ENCODE measurements at regions not wholly inside any gene's neighbourhood (a gene's known extent, or its start where the extent isn't known, plus 50 kb on each side); places are given as distances from the start of the nearest gene placed in this dataset.

- no peaks in the 10 kb centered on the region for H3K4me1 ChIP-seq
- peaks cover 0 to 23% (median 0%) of the 10 kb centered on the region in 9 donors for H3K27me3 ChIP-seq
- DNase-seq, result no peak
- no peaks in the 10 kb centered on the region for H3K9me3 ChIP-seq
- no peak overlapping the region for H3K4me3 ChIP-seq
- no peak for ATAC-seq
- no peak for TF ChIP-seq CTCF (IDR thresholded peaks at IDR 0.05)
- TF ChIP-seq POLR2A (IDR thresholded peaks at IDR 0.05), result no peak
- H3K36me3 ChIP-seq, result no peaks in the 10 kb centered on the region
- WGBS, 4 donors, result 76 to 81% (median 79%) methylated on average over 4 of the region's 4 CpGs
- intact Hi-C loops (cut with DNase I), result no loop called here
- no peak overlapping the region for H3K27ac ChIP-seq
Measured at GRCh38 chr22:35197071-35197470, 60.2 kb upstream of the HMGXB4 start.

GRCh38 chr22:35197886-35198285, 59.4 kb upstream of the HMGXB4 start:
- intact Hi-C loops (cut with DNase I), result no loop called here

GRCh38 chr22:35198738-35199137, 58.6 kb upstream of the HMGXB4 start:
- H3K4me3 ChIP-seq, result no peak overlapping the region
- intact Hi-C loops (cut with DNase I), result no loop called here
- H3K27ac ChIP-seq, result no peak overlapping the region
- H3K27me3 ChIP-seq, result peaks cover 0 to 23% (median 0%) of the 10 kb centered on the region in 9 donors
- no peaks in the 10 kb centered on the region for H3K4me1 ChIP-seq
- 63 to 73% (median 70%) methylated on average over 4 of the region's 4 CpGs for WGBS, 4 donors
- no peak for TF ChIP-seq CTCF (IDR thresholded peaks at IDR 0.05)
- no peak for TF ChIP-seq POLR2A (IDR thresholded peaks at IDR 0.05)
- DNase-seq (no peak), ATAC-seq (no peak)
- no peaks in the 10 kb centered on the region for H3K9me3 ChIP-seq
- H3K36me3 ChIP-seq, result no peaks in the 10 kb centered on the region

More at GRCh38 chr22:35197886-35198285, 59.4 kb upstream of the HMGXB4 start:
- H3K27me3 ChIP-seq, result peaks cover 0 to 23% (median 0%) of the 10 kb centered on the region in 9 donors
- no peak overlapping the region for H3K27ac ChIP-seq
- no peaks in the 10 kb centered on the region for H3K9me3 ChIP-seq
- no peak overlapping the region for H3K4me3 ChIP-seq
- H3K36me3 ChIP-seq, result no peaks in the 10 kb centered on the region
- 50 to 61% (median 57%) methylated on average over 3 of the region's 3 CpGs for WGBS, 4 donors
- TF ChIP-seq CTCF (IDR thresholded peaks at IDR 0.05) (no peak), POLR2A (IDR thresholded peaks at IDR 0.05) (no peak)
- no peaks in the 10 kb centered on the region for H3K4me1 ChIP-seq
- ATAC-seq, result no peak
- DNase-seq, result no peak

GRCh38 chr22:35202376-35202775, 54.9 kb upstream of the HMGXB4 start:
- H3K36me3 ChIP-seq, result no peaks in the 10 kb centered on the region
- no peak overlapping the region for H3K27ac ChIP-seq
- TF ChIP-seq CTCF (IDR thresholded peaks at IDR 0.05) (no peak), POLR2A (IDR thresholded peaks at IDR 0.05) (no peak)
- peaks cover 0 to 8% (median 0%) of the 10 kb centered on the region in 12 donors for H3K4me1 ChIP-seq
- no peak overlapping the region for H3K4me3 ChIP-seq
- no peaks in the 10 kb centered on the region for H3K9me3 ChIP-seq
- DNase-seq (no peak), ATAC-seq (no peak)
- intact Hi-C loops (cut with DNase I), result no loop called here
- peaks cover 0 to 23% (median 0%) of the 10 kb centered on the region in 9 donors for H3K27me3 ChIP-seq
